Femur (tissue), 1 donor: ENCODE measurements at regions not wholly inside any gene's neighbourhood (a gene's known extent, or its start where the extent isn't known, plus 50 kb on each side); places are given as distances from the start of the nearest gene placed in this dataset.
A peak's percentile ranks its signal among the peaks of the same experiment; 100 is the strongest.
"Not testable (repeated sequence)": the region's sequence is repeated elsewhere in the genome, so short reads cannot be mapped to it uniquely, and the experiment has no call there.

ENCODE experiments used
- DNase-seq: peaks from one replicate; pipeline ENCODE4 v3.0.0-alpha.2; 2017

GRCh38 chr20:55522296-55522815 is 483.0 kb downstream of the CBLN4 start:
- DNase-seq: no peak

GRCh38 chr20:55517584-55517983 is 487.7 kb downstream of the CBLN4 start:
- not testable (repeated sequence) for DNase-seq

GRCh38 chr20:55515832-55516231 is 489.5 kb downstream of the CBLN4 start:
- DNase-seq: no peak

GRCh38 chr20:55514531-55514930 is 490.8 kb downstream of the CBLN4 start:
- no peak for DNase-seq

- DNase-seq: no peak
Measured at GRCh38 chr20:55513954-55514353, 491.4 kb downstream of the CBLN4 start.

- DNase-seq: no peak
Measured at GRCh38 chr20:55500130-55500529, 505.2 kb downstream of the CBLN4 start.

- no peak for DNase-seq
Measured at GRCh38 chr20:55488593-55488992, 516.7 kb downstream of the CBLN4 start.

GRCh38 chr20:55478724-55479450 is 526.4 kb downstream of the CBLN4 start:
- DNase-seq: no peak

- no peak for DNase-seq
Measured at GRCh38 chr20:55472704-55473103, 532.6 kb downstream of the CBLN4 start.

GRCh38 chr20:55471052-55472006 is 534.0 kb downstream of the CBLN4 start:
- peak; percentile 33 for DNase-seq

- DNase-seq: no peak
Measured at GRCh38 chr20:55469074-55469473, 536.2 kb downstream of the CBLN4 start.

- DNase-seq: no peak
Measured at GRCh38 chr20:55461519-55461918, 543.8 kb downstream of the CBLN4 start.

- no peak for DNase-seq
Measured at GRCh38 chr20:55456316-55456940, 548.9 kb downstream of the CBLN4 start.

- no peak for DNase-seq
Measured at GRCh38 chr20:55449091-55449490, 556.2 kb downstream of the CBLN4 start.

- DNase-seq: no peak
Measured at GRCh38 chr20:55446301-55446700, 559.0 kb downstream of the CBLN4 start.

- no peak for DNase-seq
Measured at GRCh38 chr20:55439070-55439469, 566.2 kb downstream of the CBLN4 start.

GRCh38 chr20:55437798-55438415 is 567.4 kb downstream of the CBLN4 start:
- DNase-seq: peak; percentile 18

- peak; percentile 25 for DNase-seq
Measured at GRCh38 chr20:55424968-55425367, 580.4 kb downstream of the CBLN4 start.

- DNase-seq: no peak
Measured at GRCh38 chr20:55424476-55424875, 580.8 kb downstream of the CBLN4 start.

- DNase-seq: no peak
Measured at GRCh38 chr20:55417836-55418235, 587.5 kb downstream of the CBLN4 start.

GRCh38 chr20:55415567-55416142 is 589.7 kb downstream of the CBLN4 start:
- DNase-seq: no peak

GRCh38 chr20:55412508-55412907 is 592.8 kb downstream of the CBLN4 start:
- not testable (repeated sequence) for DNase-seq
